NCI-H1092 (cell line): ENCODE measurements at regions not wholly inside any gene's neighbourhood (a gene's known extent, or its start where the extent isn't known, plus 50 kb on each side); places are given as distances from the start of the nearest gene placed in this dataset.

ENCODE experiments used
- DNase-seq: peaks from one replicate; lab custom pipeline; 2025; lab: John Stamatoyannopoulos, UW

GRCh38 chr3:45330510-45331295, 57.7 kb upstream of the LARS2 start:
- no peak for DNase-seq

GRCh38 chr3:45332493-45332892, 55.9 kb upstream of the LARS2 start:
- DNase-seq = no peak

GRCh38 chr3:45332901-45333407, 55.4 kb upstream of the LARS2 start:
- no peak for DNase-seq

- DNase-seq = no peak
These were observed 54.8 kb upstream of the LARS2 start for GRCh38 chr3:45333549-45333948.

GRCh38 chr3:45337839-45338470, 50.4 kb upstream of the LARS2 start:
- no peak for DNase-seq
